Gastrocnemius medialis (tissue), 4 donors: ENCODE measurements at regions not wholly inside any gene's neighbourhood (a gene's known extent, or its start where the extent isn't known, plus 50 kb on each side); places are given as distances from the start of the nearest gene placed in this dataset.

Source experiments
- ATAC-seq, 2 donors: fragments of 150-250 bp; one replicate each; pipeline ENCODE4 v1.9.1; 2016
- DNase-seq, 2 donors: peaks; one replicate each; pipeline ENCODE4 v3.0.0-alpha.2; 2019
- H3K27ac ChIP-seq, 4 donors: fragments of 200-600 bp; sonication (generic); 1 replicate in 1 of 4; 2 replicates in 3 of 4; pipeline ENCODE4 v1.5.1; 2016 to 2018; ENCODE audit warnings: mild to moderate bottlenecking in 2 of 4, moderate library complexity in 1 of 4
- H3K27me3 ChIP-seq, 3 donors: fragments of 200-600 bp; sonication (generic) in 2 of 3; 1 replicate in 1 of 3; 2 replicates in 2 of 3; pipeline versions ENCODE4 v1.5.1 to v1.6.0; 2016 to 2019; ENCODE audit warnings: mild to moderate bottlenecking in 1 of 3, moderate library complexity in 1 of 3
- H3K36me3 ChIP-seq, 2 donors: fragments of 200-600 bp; sonication (generic) in 1 of 2; one replicate each; pipeline ENCODE4 v1.5.1; 2017 to 2018
- H3K4me1 ChIP-seq, 2 donors: fragments of 200-600 bp; sonication (generic) in 1 of 2; one replicate each; pipeline ENCODE4 v1.5.1; 2016 to 2017; ENCODE audit warnings: mild to moderate bottlenecking in 2 of 2
- H3K4me3 ChIP-seq, 4 donors: fragments of 200-600 bp; sonication (generic) in 3 of 4; 1 replicate in 1 of 4; 2 replicates in 3 of 4; pipeline ENCODE4 v1.5.1; 2016 to 2019; ENCODE audit warnings: mild to moderate bottlenecking in 2 of 4
- H3K9me3 ChIP-seq, 3 donors: fragments of 200-600 bp; sonication (generic) in 2 of 3; 1 replicate in 1 of 3; 2 replicates in 2 of 3; pipeline ENCODE4 v1.5.1; 2016 to 2019
- CTCF ChIP-seq, 5 experiments: fragments of 450-650 bp in 3 of 5; fragments of 200-600 bp in 2 of 5; sonication (generic) in 2 of 5; IDR thresholded peaks in 4 of 5; conservative IDR thresholded peaks in 1 of 5; 1 replicate in 4 of 5; 2 replicates in 1 of 5; pipeline ENCODE4 v1.5.1; 2016 to 2019; ENCODE audit warnings: antibody characterized with exemption in 5 of 5, mild to moderate bottlenecking in 3 of 5, moderate library complexity in 3 of 5
- POLR2A ChIP-seq, 2 donors: fragments of 450-650 bp; IDR thresholded peaks; one replicate each; pipeline ENCODE4 v1.6.1; 2017; ENCODE audit warnings: antibody characterized with exemption in 2 of 2, mild to moderate bottlenecking in 2 of 2, moderate library complexity in 2 of 2
- in situ Hi-C, 4 donors: fragments of 200-750 bp; cut with MboI; loops; one replicate each; pipeline versions ENCODE4 v1.15.0 to v1.8.0; 2017; ENCODE audit warnings: low sequenced_read_pairs in 4 of 4
- intact Hi-C: fragments of 100-400 bp; cut with DNase I; formaldehyde crosslinking; loops from one replicate; pipeline ENCODE4 v1.15.1; 2023; ENCODE audit warnings: low total_unique reads

- Histone ChIP-seq H3K4me1 (no peaks in the 10 kb centered on the region), H3K9me3 (no peaks in the 10 kb centered on the region), H3K27me3 (no peaks in the 10 kb centered on the region), H3K4me3 (no peak overlapping the region), H3K27ac (no peak overlapping the region), H3K36me3 (no peaks in the 10 kb centered on the region)
- in situ Hi-C loops = no loop called here
- intact Hi-C loops = no loop called here
- no peak for ATAC-seq
- DNase-seq = no peak
- no peak for TF ChIP-seq CTCF (IDR thresholded peaks at IDR 0.05 in 4 of 5, conservative IDR thresholded peaks at IDR 0.05 in 1 of 5)
- TF ChIP-seq POLR2A (IDR thresholded peaks at IDR 0.05) = no peak
These were observed 304.6 kb upstream of the MIR17HG start for GRCh38 chr13:91042870-91043269.

GRCh38 chr13:91045351-91046034, 302.0 kb upstream of the MIR17HG start:
- Histone ChIP-seq H3K4me1 (no peaks in the 10 kb centered on the region), H3K9me3 (no peaks in the 10 kb centered on the region), H3K27me3 (no peaks in the 10 kb centered on the region), H3K27ac (no peak overlapping the region), H3K4me3 (no peak overlapping the region), H3K36me3 (no peaks in the 10 kb centered on the region)
- DNase-seq = no peak
- intact Hi-C loops (no loop called here), in situ Hi-C loops (no loop called here)
- no peak for ATAC-seq
- TF ChIP-seq POLR2A (IDR thresholded peaks at IDR 0.05) = no peak
- TF ChIP-seq CTCF (IDR thresholded peaks at IDR 0.05 in 4 of 5, conservative IDR thresholded peaks at IDR 0.05 in 1 of 5) = no peak

GRCh38 chr13:91046715-91047327, 300.7 kb upstream of the MIR17HG start:
- ATAC-seq = no peak
- Histone ChIP-seq H3K9me3 (no peaks in the 10 kb centered on the region), H3K27me3 (no peaks in the 10 kb centered on the region), H3K4me3 (no peak overlapping the region), H3K27ac (no peak overlapping the region), H3K4me1 (no peaks in the 10 kb centered on the region), H3K36me3 (no peaks in the 10 kb centered on the region)
- in situ Hi-C loops (no loop called here), intact Hi-C loops (no loop called here)
- no peak for DNase-seq
- no peak for TF ChIP-seq POLR2A (IDR thresholded peaks at IDR 0.05)
- no peak for TF ChIP-seq CTCF (IDR thresholded peaks at IDR 0.05 in 4 of 5, conservative IDR thresholded peaks at IDR 0.05 in 1 of 5)

- intact Hi-C loops (no loop called here), in situ Hi-C loops (no loop called here)
- H3K36me3 ChIP-seq = no peaks in the 10 kb centered on the region
- H3K27ac ChIP-seq = no peak overlapping the region
- no peaks in the 10 kb centered on the region for H3K4me1 ChIP-seq
- ATAC-seq (no peak), DNase-seq (no peak)
- TF ChIP-seq CTCF (IDR thresholded peaks at IDR 0.05 in 4 of 5, conservative IDR thresholded peaks at IDR 0.05 in 1 of 5) = no peak
- TF ChIP-seq POLR2A (IDR thresholded peaks at IDR 0.05) = no peak
- no peaks in the 10 kb centered on the region for H3K9me3 ChIP-seq
- H3K27me3 ChIP-seq = no peaks in the 10 kb centered on the region
- no peak overlapping the region for H3K4me3 ChIP-seq
These were observed 296.5 kb upstream of the MIR17HG start for GRCh38 chr13:91050970-91051369.
